ENCODE measurements at regions not wholly inside any gene's neighbourhood (a gene's known extent, or its start where the extent isn't known, plus 50 kb on each side); places are given as distances from the start of the nearest gene placed in this dataset.

GRCh38 chr2:128464456-128464855, 145.8 kb upstream of the HS6ST1 start:
- DNase-seq (ENCODE audit: low read depth, low spot score) (no peak), FAIRE-seq (no peak)
- Histone ChIP-seq H3K36me3 (ENCODE audit: control insufficient read depth in 2 of 2, extremely low read depth in 1 of 2, insufficient read depth in 2 of 2, low read length in 2 of 2) (no peaks in the 10 kb centered on the region), H3K27ac (ENCODE audit: insufficient read depth, low read depth, low read length) (no peak overlapping the region), H3K9me1 (replicated peaks; ENCODE audit: control insufficient read depth, extremely low read depth, insufficient read depth, low read length) (no peaks in the 10 kb centered on the region), H3K4me1 (ENCODE audit: control insufficient read depth, extremely low read depth, insufficient read depth, low read length) (no peaks in the 10 kb centered on the region), H3K4me3 (replicated peaks in 1 of 3; ENCODE audit: insufficient read depth in 1 of 3, low read depth in 1 of 3, low read length in 3 of 3) (no peak overlapping the region), H3K9me3 (replicated peaks; ENCODE audit: control insufficient read depth, insufficient read depth, low read length) (no peaks in the 10 kb centered on the region), H3K79me2 (ENCODE audit: control insufficient read depth, insufficient read depth, low read length) (no peaks in the 10 kb centered on the region), H2AFZ (ENCODE audit: low read depth, low read length) (no peak overlapping the region), H3K9ac (replicated peaks; ENCODE audit: extremely low read depth, insufficient read depth, low read length) (no peak overlapping the region), H3K4me2 (ENCODE audit: insufficient read depth, low read length) (no peak overlapping the region), H3K27me3 (ENCODE audit: control insufficient read depth in 2 of 2, insufficient read depth in 2 of 2, low read length in 2 of 2) (no peaks in the 10 kb centered on the region), H4K20me1 (replicated peaks; ENCODE audit: control insufficient read depth, extremely low read depth, insufficient read depth, low read length) (no peaks in the 10 kb centered on the region)
- POLR2A ChIA-PET: no interaction called here
- BruUV-seq (replicated peaks): no TSS peak
- intact Hi-C loops (cut with micrococcal nuclease): no loop called here
- TF ChIP-seq POLR2AphosphoS5 (IDR thresholded peaks at IDR 0.05; ENCODE audit: insufficient read depth, low read depth, low read length) (no peak), MAX (IDR thresholded peaks at IDR 0.05; ENCODE audit: insufficient read depth, insufficient read length) (no peak), GATA2 (IDR thresholded peaks at IDR 0.05; ENCODE audit: insufficient read depth, insufficient read length, low read depth, low read length) (no peak), CTCF (IDR thresholded peaks at IDR 0.05; ENCODE audit: extremely low read depth in 1 of 2, insufficient read depth in 1 of 2, low read depth in 1 of 2, low read length in 2 of 2) (no peak), EZH2 (IDR thresholded peaks at IDR 0.05; ENCODE audit: borderline replicate concordance, low read depth, low read length, severe bottlenecking) (no peak), POLR2A (IDR thresholded peaks at IDR 0.05; ENCODE audit: low read depth, low read length) (no peak), JUN (IDR thresholded peaks at IDR 0.05; ENCODE audit: borderline replicate concordance, insufficient read depth, insufficient read length, low read depth) (no peak), MYC (IDR thresholded peaks at IDR 0.05; ENCODE audit: low read depth, low read length) (no peak), FOS (IDR thresholded peaks at IDR 0.05; ENCODE audit: borderline replicate concordance, insufficient read depth, low read length) (no peak)
- dilution Hi-C loops (cut with MboI; ENCODE audit: extremely low pct_ligation_motif_present, low sequenced_read_pairs): no loop called here
- CTCF ChIA-PET: no interaction called here
